OCI-LY7 (cell line): ENCODE measurements at regions not wholly inside any gene's neighbourhood (a gene's known extent, or its start where the extent isn't known, plus 50 kb on each side); places are given as distances from the start of the nearest gene placed in this dataset.

Experiments
- CTCF ChIP-seq: fragments of 200-600 bp; sonication (generic); conservative IDR thresholded peaks from 2 replicates; pipeline ENCODE4 v1.5.1; 2014; ENCODE audit warnings: mild to moderate bottlenecking, antibody characterized with exemption, low read length, moderate library complexity, mixed read lengths
- EZH2phosphoT487 ChIP-seq: fragments of 200-600 bp; sonication (generic); IDR thresholded peaks from 2 replicates; pipeline ENCODE4 v1.6.1; 2018; ENCODE audit warnings: low read depth, borderline replicate concordance, mild to moderate bottlenecking, mixed run types, antibody characterized with exemption, low read length, moderate library complexity, mixed read lengths

GRCh38 chr16:49049191-49049590 is 232.4 kb downstream of the CBLN1 start:
- TF ChIP-seq EZH2phosphoT487 (no peak), CTCF (no peak)
